Coronary artery (tissue), 2 donors: ENCODE measurements at regions not wholly inside any gene's neighbourhood (a gene's known extent, or its start where the extent isn't known, plus 50 kb on each side); places are given as distances from the start of the nearest gene placed in this dataset.

Source experiments
- DNase-seq: peaks from one replicate; pipeline ENCODE4 v3.0.0-alpha.2; 2017; ENCODE audit warnings: low spot score
- H3K27ac ChIP-seq, 2 donors: fragments of 200-600 bp; sonication (generic); one replicate each; pipeline ENCODE4 v1.5.1; 2016 to 2019
- H3K4me3 ChIP-seq: fragments of 200-600 bp; sonication (generic); 2 replicates; pipeline ENCODE4 v1.5.1; 2016; ENCODE audit warnings: mild to moderate bottlenecking, moderate library complexity
- CTCF ChIP-seq: fragments of 200-600 bp; sonication (generic); IDR thresholded peaks from one replicate; pipeline ENCODE4 v1.5.1; 2019; ENCODE audit warnings: antibody characterized with exemption

- DNase-seq: no peak
- Histone ChIP-seq H3K4me3 (no peak overlapping the region), H3K27ac (no peak overlapping the region)
- no peak for TF ChIP-seq CTCF
Measured at GRCh38 chr16:80023865-80024264, 423.3 kb upstream of the MAF start.

GRCh38 chr16:80019395-80019794, 418.9 kb upstream of the MAF start:
- no peak for DNase-seq
- TF ChIP-seq CTCF: no peak
- H3K4me3 ChIP-seq: no peak overlapping the region
- no peak overlapping the region for H3K27ac ChIP-seq

GRCh38 chr16:80018466-80018865, 417.9 kb upstream of the MAF start:
- TF ChIP-seq CTCF: no peak
- DNase-seq: no peak
- no peak overlapping the region for H3K27ac ChIP-seq
- H3K4me3 ChIP-seq: no peak overlapping the region

- no peak for DNase-seq
- Histone ChIP-seq H3K4me3 (no peak overlapping the region), H3K27ac (no peak overlapping the region)
Measured at GRCh38 chr16:80016731-80017326, 416.3 kb upstream of the MAF start.

GRCh38 chr16:80015566-80015965, 415.0 kb upstream of the MAF start:
- DNase-seq: no peak
- no peak for TF ChIP-seq CTCF
- H3K4me3 ChIP-seq: no peak overlapping the region
- H3K27ac ChIP-seq: no peak overlapping the region

More at GRCh38 chr16:80016731-80017326, 416.3 kb upstream of the MAF start:
- no peak for TF ChIP-seq CTCF

- DNase-seq: no peak
- H3K4me3 ChIP-seq: no peak overlapping the region
- no peak overlapping the region for H3K27ac ChIP-seq
- no peak for TF ChIP-seq CTCF
Measured at GRCh38 chr16:80014241-80014939, 413.9 kb upstream of the MAF start.

GRCh38 chr16:80012586-80012985, 412.0 kb upstream of the MAF start:
- TF ChIP-seq CTCF: no peak
- Histone ChIP-seq H3K4me3 (no peak overlapping the region), H3K27ac (no peak overlapping the region)
- no peak for DNase-seq
